Caco-2 (cell line): ENCODE measurements at regions not wholly inside any gene's neighbourhood (a gene's known extent, or its start where the extent isn't known, plus 50 kb on each side); places are given as distances from the start of the nearest gene placed in this dataset.

ENCODE experiments used
- BruUV-seq: library from RNA; stranded (reverse); fragments of 400-500 nt; replicated peaks from 2 replicates; lab custom pipeline; 2021; lab: Mats Ljungman, UMichigan
- CTCF ChIA-PET: fragments of 300-600 bp; sonication (Branson Sonifier 250); formaldehyde crosslinking; loops from one replicate; lab custom pipeline; 2022; ENCODE audit warnings: antibody characterized with exemption; lab: Charles Lee
- POLR2A ChIA-PET: fragments of 300-600 bp; sonication (Branson Sonifier 250); formaldehyde crosslinking; loops from one replicate; lab custom pipeline; 2022; ENCODE audit warnings: antibody characterized with exemption; lab: Charles Lee
- DNase-seq, 2 experiments: peaks; one replicate each; pipeline versions ENCODE4 v3.0.0 to v3.0.0-alpha.2; 2020 to 2022
- H3K27me3 ChIP-seq: replicated peaks from 2 replicates; pipeline ENCODE4 v1.6.0; 2011; ENCODE audit warnings: low read length; ENCODE audit not compliant: control insufficient read depth, insufficient read depth
- H3K36me3 ChIP-seq: 2 replicates; pipeline ENCODE4 v1.5.1; 2011; ENCODE audit warnings: low read length; ENCODE audit not compliant: control insufficient read depth, insufficient read depth
- H3K4me1 ChIP-seq: fragments of 250-450 bp; sonication (Bioruptor Pico); 2 replicates; pipeline ENCODE4 v1.5.1; 2020; ENCODE audit warnings: mild to moderate bottlenecking
- H3K4me3 ChIP-seq: 2 replicates; pipeline ENCODE4 v1.5.1; 2011; ENCODE audit warnings: low read depth, mild to moderate bottlenecking, control low read depth, low read length
- H3K9me3 ChIP-seq: fragments of 250-450 bp; sonication (Bioruptor Pico); 2 replicates; pipeline ENCODE4 v1.5.1; 2020; ENCODE audit warnings: mild to moderate bottlenecking, moderate library complexity
- H3K27ac Mint-ChIP-seq: one replicate; pipeline ENCODE4 v1.8.0; 2022; ENCODE audit warnings: mixed read lengths; ENCODE audit not compliant: unreplicated experiment
- H3K27me3 Mint-ChIP-seq: one replicate; pipeline ENCODE4 v1.8.0; 2022; ENCODE audit warnings: mixed read lengths; ENCODE audit not compliant: insufficient read depth, unreplicated experiment
- H3K36me3 Mint-ChIP-seq: one replicate; pipeline ENCODE4 v1.8.0; 2022; ENCODE audit warnings: mild to moderate bottlenecking, mixed read lengths; ENCODE audit not compliant: insufficient read depth, unreplicated experiment
- H3K4me1 Mint-ChIP-seq: one replicate; pipeline ENCODE4 v1.8.0; 2022; ENCODE audit warnings: low read depth, mixed read lengths; ENCODE audit not compliant: unreplicated experiment
- H3K4me3 Mint-ChIP-seq: one replicate; pipeline ENCODE4 v1.8.0; 2022; ENCODE audit warnings: mild to moderate bottlenecking, moderate library complexity, mixed read lengths; ENCODE audit not compliant: unreplicated experiment
- H3K9me3 Mint-ChIP-seq: one replicate; pipeline ENCODE4 v1.8.0; 2022; ENCODE audit warnings: mixed read lengths; ENCODE audit not compliant: unreplicated experiment
- CTCF ChIP-seq, 2 experiments: fragments of 200-600 bp in 1 of 2; IDR thresholded peaks; 1 replicate in 1 of 2; 2 replicates in 1 of 2; pipeline versions ENCODE4 v1.5.1 to v1.8.0; 2011 to 2022; ENCODE audit warnings: antibody characterized with exemption in 1 of 2, control low read depth in 1 of 2, inconsistent platforms in 1 of 2, low read depth in 1 of 2, low read length in 1 of 2, mild to moderate bottlenecking in 1 of 2, moderate library complexity in 1 of 2; ENCODE audit not compliant: insufficient read depth in 1 of 2, severe bottlenecking in 1 of 2, unreplicated experiment in 1 of 2
- intact Hi-C: fragments of 100-400 bp; cut with micrococcal nuclease; formaldehyde crosslinking; loops from one replicate; pipeline ENCODE4 v1.10.0; 2022; ENCODE audit not compliant: unreplicated experiment

- Histone ChIP-seq H3K4me1 (no peaks in the 10 kb centered on the region), H3K9me3 (no peaks in the 10 kb centered on the region), H3K27me3 (no peaks in the 10 kb centered on the region), H3K36me3 (no peaks in the 10 kb centered on the region), H3K4me3 (no peak overlapping the region)
- DNase-seq = no peak
- POLR2A ChIA-PET = no interaction called here
- H3K9me3 Mint-ChIP-seq = no peaks in the 10 kb centered on the region
- BruUV-seq = no TSS peak
- CTCF ChIA-PET = no interaction called here
- no peak overlapping the region for H3K4me3 Mint-ChIP-seq
- no peaks in the 10 kb centered on the region for H3K27me3 Mint-ChIP-seq
- H3K36me3 Mint-ChIP-seq = no peaks in the 10 kb centered on the region
- intact Hi-C loops = no loop called here
- H3K4me1 Mint-ChIP-seq = peaks cover 7% of the 10 kb centered on the region
- TF ChIP-seq CTCF (IDR thresholded peaks at IDR 0.05; ENCODE audit: insufficient read depth in 1 of 2, low read depth in 1 of 2, low read length in 1 of 2, severe bottlenecking in 1 of 2, unreplicated experiment in 1 of 2) = no peak
- no peak overlapping the region for H3K27ac Mint-ChIP-seq
Measured at GRCh38 chr13:82698383-82698782, 1183.9 kb downstream of the SLITRK1 start.

GRCh38 chr13:82693607-82694006 lies 1188.7 kb downstream of the SLITRK1 start:
- H3K4me1 Mint-ChIP-seq = peaks cover 2% of the 10 kb centered on the region
- BruUV-seq = no TSS peak
- no peaks in the 10 kb centered on the region for H3K9me3 Mint-ChIP-seq
- no peak overlapping the region for H3K4me3 Mint-ChIP-seq
- no peak overlapping the region for H3K27ac Mint-ChIP-seq
- Histone ChIP-seq H3K27me3 (no peaks in the 10 kb centered on the region), H3K4me1 (no peaks in the 10 kb centered on the region), H3K9me3 (no peaks in the 10 kb centered on the region), H3K36me3 (no peaks in the 10 kb centered on the region), H3K4me3 (no peak overlapping the region)
- H3K27me3 Mint-ChIP-seq = no peaks in the 10 kb centered on the region
- intact Hi-C loops = no loop called here
- CTCF ChIA-PET = no interaction called here
- TF ChIP-seq CTCF (IDR thresholded peaks at IDR 0.05; ENCODE audit: insufficient read depth in 1 of 2, low read depth in 1 of 2, low read length in 1 of 2, severe bottlenecking in 1 of 2, unreplicated experiment in 1 of 2) = no peak
- DNase-seq = no peak
- POLR2A ChIA-PET = no interaction called here
- no peaks in the 10 kb centered on the region for H3K36me3 Mint-ChIP-seq

GRCh38 chr13:82688400-82688994 lies 1193.8 kb downstream of the SLITRK1 start:
- ChIA-PET CTCF (no interaction called here), POLR2A (no interaction called here)
- H3K4me1 Mint-ChIP-seq = no peaks in the 10 kb centered on the region
- DNase-seq = no peak
- intact Hi-C loops = no loop called here
- H3K9me3 Mint-ChIP-seq = no peaks in the 10 kb centered on the region
- Histone ChIP-seq H3K27me3 (no peaks in the 10 kb centered on the region), H3K9me3 (no peaks in the 10 kb centered on the region), H3K4me3 (no peak overlapping the region), H3K36me3 (no peaks in the 10 kb centered on the region), H3K4me1 (no peaks in the 10 kb centered on the region)
- no peak overlapping the region for H3K27ac Mint-ChIP-seq
- H3K4me3 Mint-ChIP-seq = no peak overlapping the region
- no TSS peak for BruUV-seq
- no peaks in the 10 kb centered on the region for H3K36me3 Mint-ChIP-seq
- H3K27me3 Mint-ChIP-seq = no peaks in the 10 kb centered on the region
- TF ChIP-seq CTCF (IDR thresholded peaks at IDR 0.05; ENCODE audit: insufficient read depth in 1 of 2, low read depth in 1 of 2, low read length in 1 of 2, severe bottlenecking in 1 of 2, unreplicated experiment in 1 of 2) = no peak
